HG02588 (cell line): ENCODE measurements at regions not wholly inside any gene's neighbourhood (a gene's known extent, or its start where the extent isn't known, plus 50 kb on each side); places are given as distances from the start of the nearest gene placed in this dataset.
"Not testable (repeated sequence)": the region's sequence is repeated elsewhere in the genome, so short reads cannot be mapped to it uniquely, and the experiment has no call there.

Source experiments
- ATAC-seq: cut with Tn5 transposase; IDR thresholded peaks from one replicate; pipeline ENCODE4 v1.9.1; 2021; ENCODE audit warnings: mild to moderate bottlenecking, moderate library complexity; ENCODE audit not compliant: unreplicated experiment

DNA sequence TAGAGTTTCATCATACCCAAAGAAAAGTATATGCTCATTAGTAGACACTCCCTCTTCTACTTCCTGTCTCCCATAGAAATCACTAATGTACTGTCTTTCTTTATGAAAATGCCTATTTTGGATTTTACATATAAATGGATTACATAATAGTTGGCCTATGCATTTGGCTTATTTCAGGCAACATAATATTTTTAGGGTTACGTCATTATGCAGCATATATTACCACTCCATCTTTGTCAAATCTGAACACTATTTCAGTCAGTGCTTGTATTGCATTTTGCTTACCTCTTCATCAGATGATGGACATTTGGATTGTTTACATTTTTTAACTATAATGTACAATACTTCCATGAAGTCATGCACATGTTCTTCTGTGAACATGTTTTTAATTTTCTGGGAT is 1406.1 kb downstream of the LRFN5 start:
- no peak for ATAC-seq

DNA sequence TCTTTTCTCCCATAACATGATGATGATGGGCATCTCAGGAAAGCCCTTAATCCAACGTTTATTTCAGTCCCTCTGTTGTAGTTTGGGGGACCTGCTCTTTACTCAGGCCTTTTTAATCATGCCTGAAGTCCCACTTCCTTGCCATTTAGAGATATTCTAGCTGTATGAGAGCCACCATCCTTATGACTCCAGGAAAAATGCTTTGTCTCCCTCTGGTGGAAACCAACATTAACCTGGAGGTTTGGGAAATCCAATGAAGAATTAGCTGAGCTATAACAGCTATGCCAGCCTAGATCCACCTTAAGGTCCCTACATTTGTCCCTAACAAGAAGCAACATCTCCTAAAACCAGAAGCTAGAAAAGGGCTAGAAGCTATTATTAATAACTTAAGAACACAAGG is 1399.1 kb downstream of the LRFN5 start:
- ATAC-seq: no peak

DNA sequence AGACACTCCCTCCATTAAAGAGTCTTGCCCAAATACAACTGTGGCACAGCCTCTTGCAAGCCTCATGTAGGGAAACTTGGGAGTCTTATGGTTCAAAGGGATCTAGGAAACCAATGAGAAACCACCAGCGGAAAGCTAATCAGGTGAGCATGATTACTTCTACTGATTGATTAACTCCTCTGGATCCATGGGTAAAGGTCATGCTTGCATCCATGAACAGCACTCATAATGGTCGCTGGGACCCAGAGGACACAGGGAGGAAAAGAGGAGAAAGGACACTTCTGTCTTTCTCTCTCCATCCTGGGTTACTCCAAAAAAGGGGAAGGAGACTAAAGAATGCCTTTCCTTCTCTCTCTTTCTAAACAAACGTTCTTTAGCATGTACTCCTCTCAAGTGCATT is 1397.2 kb downstream of the LRFN5 start:
- no peak for ATAC-seq

DNA sequence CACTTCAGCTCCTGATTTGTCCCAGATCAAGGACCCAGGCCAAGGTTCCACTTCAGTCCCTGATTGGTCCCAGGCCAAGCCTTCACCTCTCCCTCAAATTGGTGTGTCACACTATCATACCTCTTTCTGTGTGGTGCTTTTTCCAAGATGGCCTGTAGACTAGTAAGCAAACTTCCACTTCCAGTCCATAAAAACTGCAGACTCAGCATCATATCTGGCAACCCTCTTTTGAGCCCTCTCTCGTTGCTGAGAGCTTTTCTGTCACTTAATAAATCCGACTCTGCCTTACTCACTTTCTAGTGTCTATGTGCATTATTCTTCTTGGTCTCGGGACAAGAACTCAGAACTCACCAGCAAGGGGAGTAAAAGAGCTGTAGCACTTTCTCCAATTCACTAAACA is 1395.1 kb downstream of the LRFN5 start:
- no peak for ATAC-seq

DNA sequence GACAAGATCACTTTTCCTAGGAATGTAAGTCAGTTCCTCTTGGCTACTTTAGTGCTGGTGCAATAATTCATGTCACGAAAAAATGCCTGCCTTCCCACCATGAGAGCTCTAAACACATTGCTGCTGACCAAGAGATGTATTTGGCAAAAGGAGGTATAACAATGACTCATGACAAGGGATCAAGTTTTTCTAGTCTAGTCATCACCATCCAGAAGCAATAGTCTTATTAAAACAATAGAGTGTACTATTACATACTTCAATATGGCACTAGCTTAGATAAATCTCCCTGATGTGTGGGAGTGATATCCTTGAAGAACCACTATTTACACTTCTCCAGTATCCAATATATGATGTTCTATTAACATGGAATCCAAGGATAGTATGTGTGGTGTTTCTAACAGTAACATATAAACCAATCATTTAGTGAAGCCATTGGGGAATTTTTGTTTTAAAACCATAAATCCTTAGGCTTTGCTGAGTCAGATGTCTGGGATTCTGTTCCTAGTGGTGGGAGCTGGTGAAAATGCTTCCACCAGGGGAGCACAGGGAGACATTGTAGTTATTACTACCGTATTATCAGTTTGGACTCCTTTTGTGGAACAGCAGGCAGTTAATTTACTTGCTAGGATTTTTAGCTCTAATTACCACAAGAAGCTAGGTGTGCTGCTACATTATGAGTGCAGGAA is 1387.5 kb downstream of the LRFN5 start:
- ATAC-seq: no peak

DNA sequence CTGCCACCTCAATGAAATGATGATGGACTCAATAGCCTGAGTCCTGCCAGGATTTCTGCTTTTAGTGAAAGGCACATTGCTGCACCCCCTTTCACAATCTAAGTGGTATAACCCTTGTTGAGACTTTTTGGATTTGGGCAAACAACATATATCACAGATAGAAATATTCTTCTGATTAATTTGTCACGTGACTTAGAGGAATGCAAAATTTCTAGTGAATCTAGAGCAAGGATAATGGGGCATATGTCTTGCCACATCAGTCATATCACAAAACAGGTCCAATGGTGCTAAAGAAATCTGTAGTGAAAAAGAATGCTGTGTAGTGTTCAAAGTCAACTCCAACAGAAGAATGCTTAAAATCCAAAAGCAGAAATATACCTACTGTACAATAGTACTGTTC is 1386.3 kb downstream of the LRFN5 start:
- ATAC-seq: no peak

DNA sequence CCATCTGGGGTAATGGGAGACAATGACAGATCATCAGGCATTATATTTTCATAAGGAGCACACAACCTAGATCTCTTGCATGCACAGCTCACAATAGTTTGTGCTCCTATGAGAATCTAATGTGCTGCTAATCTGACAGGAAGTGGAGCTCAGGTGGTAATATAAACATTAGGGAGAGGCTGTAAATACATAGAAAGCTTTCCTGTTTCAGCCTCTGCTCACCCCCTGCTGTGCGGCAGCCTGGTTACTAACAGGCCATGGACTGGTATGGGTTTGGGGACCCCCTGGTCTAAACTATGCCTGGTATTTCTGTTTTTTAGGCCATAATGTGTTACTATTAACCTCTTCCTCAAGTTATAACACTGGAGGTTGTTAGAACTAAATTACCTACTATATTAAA is 1373.7 kb downstream of the LRFN5 start:
- ATAC-seq: no peak

DNA sequence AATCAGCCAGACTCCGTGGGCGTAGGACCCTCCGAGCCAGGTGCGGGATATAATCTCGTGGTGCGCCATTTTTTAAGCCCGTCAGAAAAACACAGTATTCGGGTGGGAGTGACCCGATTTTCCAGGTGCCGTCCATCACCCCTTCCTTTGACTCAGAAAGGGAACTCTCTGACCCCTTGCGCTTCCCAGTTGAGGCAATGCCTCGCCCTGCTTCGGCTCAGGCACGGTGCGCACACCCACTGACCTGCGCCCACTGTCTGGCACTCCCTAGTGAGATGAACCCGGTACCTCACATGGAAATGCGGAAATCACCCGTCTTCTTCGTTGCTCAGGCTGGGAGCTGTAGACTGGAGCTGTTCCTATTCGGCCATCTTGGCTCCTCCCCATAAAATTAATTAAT is 1366.5 kb downstream of the LRFN5 start:
- ATAC-seq: not testable (repeated sequence)

DNA sequence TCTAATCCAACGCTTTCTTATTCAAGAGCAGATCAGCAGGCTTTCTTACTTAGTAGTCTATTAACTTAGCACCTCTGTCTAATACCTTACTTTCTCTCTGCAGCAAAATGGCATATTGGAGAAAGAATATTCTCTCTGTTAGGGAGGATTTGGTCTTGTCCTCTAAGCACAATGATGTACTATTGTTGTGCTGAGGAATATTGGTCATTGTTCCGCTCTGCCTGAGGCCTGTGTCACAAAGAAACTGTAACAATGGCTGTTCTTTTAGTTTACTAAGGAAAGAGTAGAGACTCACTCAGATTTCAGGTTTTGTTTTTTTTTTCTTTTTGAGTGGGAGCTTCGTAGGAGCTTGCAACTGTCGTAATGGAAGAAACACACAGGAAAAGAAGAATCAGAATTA is 1358.8 kb downstream of the LRFN5 start:
- ATAC-seq: no peak

DNA sequence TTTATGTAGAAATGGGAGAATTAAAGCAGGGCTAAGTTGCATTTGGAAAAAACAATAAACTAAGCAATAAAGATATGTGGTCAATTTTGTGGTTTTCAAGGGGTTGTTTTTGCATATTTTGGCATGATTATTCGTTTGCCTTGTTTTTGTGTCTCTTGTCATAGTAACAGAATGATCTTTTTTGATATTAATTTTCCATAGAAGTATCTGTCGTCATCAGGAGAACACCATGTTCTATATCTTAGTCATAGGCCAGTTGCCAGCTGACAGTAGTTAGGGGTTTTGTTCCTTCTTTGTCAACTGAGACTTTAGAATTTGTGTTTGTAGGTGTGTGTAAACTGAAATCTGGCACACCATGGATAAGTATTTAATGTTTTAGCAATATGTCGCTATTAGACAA is 1354.8 kb downstream of the LRFN5 start:
- ATAC-seq: no peak

DNA sequence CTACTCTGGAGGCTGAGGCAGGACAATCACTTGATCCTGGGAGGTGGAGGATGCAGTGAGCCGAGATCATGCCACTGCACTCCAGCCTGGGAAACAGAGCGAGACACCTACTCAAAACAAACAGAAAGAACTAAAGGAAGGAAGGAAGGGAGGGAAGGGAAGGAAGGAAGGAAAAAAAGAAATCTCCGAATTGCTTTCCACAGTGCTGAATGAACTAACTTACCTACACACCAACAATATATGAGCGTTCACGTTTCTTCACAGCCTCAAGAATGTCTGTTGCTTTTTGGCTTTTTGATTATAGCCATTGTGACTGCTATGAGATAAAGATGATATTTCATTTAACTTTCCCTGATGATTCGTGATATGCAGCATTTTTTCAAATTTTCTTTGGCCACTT is 1343.7 kb downstream of the LRFN5 start:
- ATAC-seq: no peak

DNA sequence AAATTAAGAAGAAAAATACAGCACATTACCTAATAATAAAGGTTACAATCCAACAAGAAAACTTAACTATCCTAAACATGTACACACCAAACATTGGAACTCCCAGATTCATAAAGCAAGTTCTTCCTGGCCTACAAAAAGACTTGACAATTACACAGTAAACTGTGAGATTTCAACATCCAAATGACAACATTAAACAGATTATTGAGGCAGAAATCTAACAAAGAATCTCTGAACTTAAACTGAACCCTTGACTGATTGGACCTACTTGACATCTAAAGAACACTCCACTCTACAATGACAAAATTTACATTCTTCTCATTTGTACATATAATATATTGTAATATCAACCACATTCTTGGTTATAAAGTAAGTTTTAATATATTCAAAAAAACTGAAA is 1341.3 kb downstream of the LRFN5 start:
- ATAC-seq: no peak

DNA sequence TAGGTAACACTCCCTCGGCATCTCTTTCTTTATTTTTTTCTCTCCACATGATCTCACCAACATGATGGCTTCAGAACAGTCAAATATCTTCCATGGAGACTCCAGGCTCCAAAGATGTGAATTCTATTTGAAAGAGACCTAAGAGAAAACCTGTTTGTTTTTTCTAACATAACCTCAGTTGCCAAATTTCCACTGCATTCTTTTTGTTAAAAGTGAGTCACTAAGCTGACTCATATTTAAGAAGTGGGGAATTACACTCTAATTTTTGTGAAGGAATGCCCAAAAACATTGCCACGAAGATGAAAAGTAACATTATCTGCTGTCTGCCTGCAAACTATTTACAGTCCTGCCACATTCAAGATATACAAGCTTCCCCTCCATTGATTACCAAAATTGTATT is 1337.6 kb downstream of the LRFN5 start:
- ATAC-seq: no peak

DNA sequence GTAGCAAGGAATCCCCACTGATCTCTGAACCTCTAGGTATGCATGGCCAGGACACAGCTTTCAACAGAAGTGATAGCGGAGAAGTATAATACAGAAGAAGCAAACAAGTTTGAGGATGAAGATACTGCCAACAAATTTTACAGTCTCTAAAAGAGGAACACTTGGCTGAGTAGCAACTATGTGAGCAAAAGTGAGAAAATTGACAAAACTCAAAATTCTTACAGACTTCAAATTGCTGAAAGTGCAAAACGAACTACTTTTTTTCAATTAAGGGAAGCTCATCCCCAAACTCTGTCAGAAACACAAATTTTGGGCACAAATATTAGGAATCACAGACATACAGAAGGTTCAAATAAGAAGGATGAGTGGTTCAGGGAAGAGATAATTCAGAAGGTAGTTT is 1324.6 kb downstream of the LRFN5 start:
- ATAC-seq: no peak

DNA sequence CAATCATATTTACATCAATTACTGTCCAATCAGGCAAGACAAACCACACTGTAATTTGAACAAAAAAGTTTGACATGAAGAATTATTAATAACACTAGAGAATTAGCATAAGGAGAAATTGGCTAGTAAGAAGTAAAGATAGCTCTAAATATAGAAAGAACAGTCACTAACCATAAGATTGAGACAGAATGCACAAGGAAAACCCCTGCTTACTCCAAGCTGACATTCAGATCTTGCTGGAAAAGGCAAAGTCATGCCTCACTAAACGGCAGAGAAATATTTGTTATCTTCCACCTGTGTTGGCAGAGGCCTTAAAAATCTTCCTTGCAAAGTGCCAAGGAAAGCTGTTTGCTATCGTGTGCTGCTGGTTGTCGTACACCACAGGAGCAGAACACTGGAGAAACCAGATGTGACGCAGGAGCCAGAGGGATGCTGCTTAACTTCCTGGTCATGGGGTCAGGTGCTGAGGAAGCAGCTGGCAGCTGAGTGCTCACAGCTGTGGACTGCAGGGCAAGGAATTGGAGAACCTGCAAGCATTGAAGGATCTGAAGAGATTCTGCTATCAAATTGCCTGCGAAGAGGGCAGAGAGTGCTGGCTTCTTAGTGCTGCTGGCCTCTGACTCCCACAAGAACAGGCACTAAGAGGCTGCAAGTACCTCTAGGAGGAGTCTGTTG is 1323.3 kb downstream of the LRFN5 start:
- no peak for ATAC-seq

DNA sequence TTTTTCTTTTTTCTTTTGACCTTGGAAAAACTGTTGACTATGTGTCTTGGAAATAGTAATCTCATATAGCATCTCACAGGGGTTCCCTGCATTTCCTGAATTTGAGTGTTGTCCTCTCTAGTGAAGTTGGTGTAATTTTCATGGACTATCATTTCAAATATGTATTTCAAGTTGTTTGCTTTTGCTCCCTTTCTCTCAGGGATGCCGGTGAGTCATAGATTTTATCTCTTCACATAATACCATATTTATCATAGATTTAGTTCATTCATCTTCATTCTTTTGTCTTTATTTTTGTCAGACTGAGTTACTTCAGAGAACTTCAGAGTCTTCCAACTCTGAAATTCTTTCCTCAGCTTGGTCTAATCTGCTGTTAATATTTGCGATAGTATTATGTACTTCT is 1320.6 kb downstream of the LRFN5 start:
- ATAC-seq: no peak

DNA sequence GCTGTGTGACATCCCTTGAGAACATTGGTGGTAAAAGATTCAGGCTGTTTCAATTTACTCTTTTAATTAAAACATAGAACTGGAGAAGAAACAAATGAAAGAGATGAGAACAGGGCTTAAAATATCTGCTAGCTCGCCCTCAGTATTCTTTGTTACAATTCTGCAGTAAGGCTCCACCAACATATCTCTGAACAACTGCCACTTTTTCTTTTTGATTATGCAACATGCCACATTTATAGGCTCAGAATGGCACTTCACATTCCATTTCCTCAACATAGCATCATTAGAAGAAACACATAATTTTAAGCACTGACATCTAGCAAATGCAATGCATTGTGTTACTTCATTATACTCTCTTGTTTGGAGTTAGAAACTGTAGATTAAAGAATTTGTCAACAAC is 1315.2 kb downstream of the LRFN5 start:
- no peak for ATAC-seq

DNA sequence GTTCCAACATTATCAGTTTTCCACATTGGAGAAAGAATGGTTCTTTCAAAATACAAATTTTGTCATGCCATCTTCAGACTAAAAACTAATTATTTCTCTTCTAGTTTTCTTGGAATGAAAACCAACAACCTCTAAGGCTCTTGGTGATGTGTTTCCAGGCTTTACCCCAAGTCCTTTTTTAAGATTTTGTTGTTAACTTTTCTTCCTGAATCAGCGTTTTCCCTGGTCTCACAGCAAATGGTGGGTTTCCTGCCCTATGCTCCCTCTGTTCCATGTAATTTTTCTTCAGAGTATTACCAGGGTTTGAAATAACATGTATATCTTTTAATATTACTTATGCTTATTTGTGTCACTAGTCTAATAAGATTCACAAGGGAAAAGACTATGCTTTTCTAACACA is 1311.9 kb downstream of the LRFN5 start:
- no peak for ATAC-seq

DNA sequence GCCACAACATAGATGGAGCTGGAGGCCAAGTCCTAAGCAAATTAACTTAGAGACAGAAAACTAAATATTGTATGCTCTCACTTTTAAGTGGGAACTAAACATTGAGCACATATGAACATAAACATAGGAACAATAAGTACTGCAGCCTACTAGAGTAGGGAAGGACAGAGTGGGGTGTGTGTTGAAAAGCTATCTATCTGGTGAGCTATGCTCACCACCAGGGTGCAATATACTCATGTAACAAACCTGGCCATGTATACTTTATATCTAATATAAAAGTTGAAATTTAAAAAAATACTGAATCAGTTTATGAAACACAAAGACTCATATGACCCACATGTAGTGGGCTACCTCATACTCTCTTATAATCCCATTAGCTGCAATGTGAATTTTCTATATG is 1305.0 kb downstream of the LRFN5 start:
- no peak for ATAC-seq

DNA sequence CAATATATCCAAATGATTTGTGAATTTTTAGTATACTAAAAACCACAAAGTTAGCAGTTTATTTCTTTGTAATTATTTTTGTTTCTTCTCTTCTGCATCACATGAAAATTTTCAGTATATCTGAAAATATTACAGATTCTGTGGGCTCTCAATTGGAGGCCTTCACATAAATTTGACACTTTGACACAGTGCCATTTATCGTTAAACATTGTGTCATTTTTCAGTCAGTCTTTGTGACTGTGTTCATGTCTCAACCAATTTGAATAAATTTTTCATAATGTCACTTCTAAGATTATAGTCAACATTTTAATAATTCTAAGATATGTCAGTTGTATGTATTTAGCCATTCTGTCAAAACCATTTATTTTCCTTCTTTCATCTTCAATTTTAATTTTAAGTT is 1303.0 kb downstream of the LRFN5 start:
- ATAC-seq: no peak

DNA sequence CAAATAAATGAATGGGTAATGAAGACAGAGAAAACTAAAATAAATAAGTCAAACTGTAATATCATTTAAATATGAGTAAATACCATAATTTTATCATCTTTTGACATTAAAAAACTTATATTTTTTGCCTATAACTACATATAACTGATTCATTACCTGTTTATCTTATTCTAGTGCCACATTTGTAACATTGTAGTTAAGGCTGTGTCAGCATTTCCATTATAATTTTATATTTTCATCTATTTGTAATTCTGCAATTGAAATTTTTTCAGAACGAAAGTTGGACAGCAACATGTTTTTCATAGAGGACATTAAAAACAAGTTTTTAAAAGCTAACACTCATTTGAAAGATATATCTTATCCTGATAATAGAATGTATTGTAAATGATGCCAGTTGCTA is 1286.5 kb downstream of the LRFN5 start:
- no peak for ATAC-seq

DNA sequence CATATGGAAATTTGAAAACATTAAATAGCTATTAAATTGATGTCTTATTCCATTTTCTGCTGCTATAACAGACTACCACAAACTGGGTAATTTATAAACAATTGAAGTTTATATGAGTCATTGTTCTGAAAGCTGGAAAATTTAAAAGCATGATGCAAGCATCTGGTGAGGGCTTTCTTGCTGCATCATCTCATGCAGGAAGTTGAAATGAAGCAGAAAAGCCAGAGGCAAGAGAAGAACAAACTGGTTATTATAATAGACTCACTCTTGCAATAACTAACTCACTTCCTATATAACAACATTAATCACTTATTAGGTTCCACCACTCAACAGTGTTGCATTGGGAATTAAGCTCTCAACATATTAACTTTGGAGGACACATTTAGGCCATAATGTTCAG is 1277.4 kb downstream of the LRFN5 start:
- no peak for ATAC-seq

DNA sequence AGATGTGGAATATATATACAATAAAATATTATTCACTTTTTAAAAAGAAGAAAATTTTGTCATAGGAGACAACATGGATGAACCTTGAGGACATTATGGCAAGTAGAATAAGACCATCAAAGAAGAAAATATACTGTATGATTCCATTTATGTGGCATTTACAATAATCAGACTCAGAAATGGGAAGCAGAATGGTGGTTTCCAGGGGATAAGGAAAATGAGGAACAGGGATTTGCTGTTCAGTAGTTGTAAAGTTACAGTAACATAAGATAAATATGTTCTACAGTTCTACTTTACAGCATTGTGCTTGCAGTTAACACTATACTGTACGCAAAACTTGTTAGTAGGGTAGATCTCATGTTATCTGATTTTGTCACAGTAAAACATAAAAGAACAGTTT is 1271.0 kb downstream of the LRFN5 start:
- no peak for ATAC-seq
